ENCODE measurements at regions not wholly inside any gene's neighbourhood (a gene's known extent, or its start where the extent isn't known, plus 50 kb on each side); places are given as distances from the start of the nearest gene placed in this dataset.

DNA sequence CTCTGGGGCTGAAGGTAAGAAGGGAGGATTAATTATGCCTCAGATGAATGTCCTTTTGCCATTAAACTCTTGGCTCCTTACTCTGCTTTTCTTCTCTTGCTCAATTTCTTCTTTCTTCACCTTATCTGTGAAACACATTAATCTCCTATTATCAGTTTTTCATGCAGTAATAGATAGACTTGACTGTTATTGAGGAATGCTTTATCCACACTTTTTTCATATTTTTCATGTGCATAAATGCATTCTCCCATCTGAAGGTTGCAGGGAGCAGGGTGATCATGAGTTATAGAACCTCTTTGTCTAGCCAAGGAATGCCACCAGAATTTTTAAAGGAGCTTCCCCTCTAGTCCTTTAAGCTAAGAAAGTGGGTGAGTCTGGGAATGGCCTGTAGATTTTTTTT is 66.4 kb upstream of the CD180 start:
- in situ Hi-C loops (cut with MboI) (no loop called here), intact Hi-C loops (cut with micrococcal nuclease; ENCODE audit: unreplicated experiment) (no loop called here)
- Histone ChIP-seq H2AFZ (ENCODE audit: control insufficient read depth, low read depth, low read length) (no peak overlapping the region), H3K27me3 (replicated peaks in 1 of 2; ENCODE audit: control insufficient read depth in 2 of 2, insufficient read depth in 2 of 2, low read length in 1 of 2) (no peaks in the 10 kb centered on the region), H3K9me3 (replicated peaks; ENCODE audit: control insufficient read depth, insufficient read depth, low read length) (no peaks in the 10 kb centered on the region; the same call in 2 of the 3 replicates), H3K79me2 (ENCODE audit: control insufficient read depth, insufficient read depth, low read length) (no peaks in the 10 kb centered on the region), H4K20me1 (ENCODE audit: control insufficient read depth, insufficient read depth) (no peaks in the 10 kb centered on the region), H3K4me3 (no peak overlapping the region), H3K36me3 (ENCODE audit: control insufficient read depth in 2 of 2, insufficient read depth in 2 of 2, low read length in 1 of 2) (no peaks in the 10 kb centered on the region), H3K27ac (ENCODE audit: control insufficient read depth, insufficient read depth) (no peak overlapping the region), H3K9ac (ENCODE audit: control insufficient read depth, insufficient read depth, low read length) (no peak overlapping the region), H3K4me2 (ENCODE audit: control insufficient read depth, insufficient read depth) (no peak overlapping the region), H3K4me1 (ENCODE audit: control insufficient read depth, insufficient read depth, low read length) (no peaks in the 10 kb centered on the region)
- no peak for FAIRE-seq
- RAD21 ChIA-PET (ENCODE audit: unreplicated experiment), result no interaction called here
- ATAC-seq, result no peak
- no peak for DNase-seq (ENCODE audit: low read depth, low spot score)
- POLR2A ChIA-PET, result no interaction called here
- TF ChIP-seq IKZF2 (IDR thresholded peaks at IDR 0.05) (no peak), TAF1 (IDR thresholded peaks at IDR 0.05; ENCODE audit: borderline replicate concordance, low read depth, low read length) (no peak), ETV6 (conservative IDR thresholded peaks at IDR 0.05 in 1 of 2, IDR thresholded peaks at IDR 0.05 in 1 of 2; ENCODE audit: borderline replicate concordance in 1 of 2, low read depth in 1 of 2) (no peak), FOS (IDR thresholded peaks at IDR 0.05; ENCODE audit: borderline replicate concordance, extremely low read depth, insufficient read length) (no peak), EZH2 (IDR thresholded peaks at IDR 0.05; ENCODE audit: borderline replicate concordance, control insufficient read depth, low read depth, low read length) (no peak), BCLAF1 (IDR thresholded peaks at IDR 0.05) (no peak), NKRF (conservative IDR thresholded peaks at IDR 0.05) (no peak), CBX5 (IDR thresholded peaks at IDR 0.05; ENCODE audit: low read depth) (no peak), CHD2 (IDR thresholded peaks at IDR 0.05; ENCODE audit: borderline replicate concordance, low read depth, low read length) (no peak), TARDBP (IDR thresholded peaks at IDR 0.05; ENCODE audit: borderline replicate concordance) (no peak), TCF7 (IDR thresholded peaks at IDR 0.05; ENCODE audit: borderline replicate concordance) (no peak), ZBED1 (IDR thresholded peaks at IDR 0.05; ENCODE audit: borderline replicate concordance) (no peak), SMAD1 (IDR thresholded peaks at IDR 0.05; ENCODE audit: low read depth, partially characterized antibody) (no peak)
- TF ChIP-seq, protein P1, sequence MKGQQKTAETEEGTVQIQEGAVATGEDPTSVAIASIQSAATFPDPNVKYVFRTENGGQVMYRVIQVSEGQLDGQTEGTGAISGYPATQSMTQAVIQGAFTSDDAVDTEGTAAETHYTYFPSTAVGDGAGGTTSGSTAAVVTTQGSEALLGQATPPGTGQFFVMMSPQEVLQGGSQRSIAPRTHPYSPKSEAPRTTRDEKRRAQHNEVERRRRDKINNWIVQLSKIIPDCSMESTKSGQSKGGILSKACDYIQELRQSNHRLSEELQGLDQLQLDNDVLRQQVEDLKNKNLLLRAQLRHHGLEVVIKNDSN (IDR thresholded peaks at IDR 0.05; ENCODE audit: borderline replicate concordance, extremely low read length, insufficient read depth, low read depth, low read length), result no peak
- TF ChIP-seq, protein P2, sequence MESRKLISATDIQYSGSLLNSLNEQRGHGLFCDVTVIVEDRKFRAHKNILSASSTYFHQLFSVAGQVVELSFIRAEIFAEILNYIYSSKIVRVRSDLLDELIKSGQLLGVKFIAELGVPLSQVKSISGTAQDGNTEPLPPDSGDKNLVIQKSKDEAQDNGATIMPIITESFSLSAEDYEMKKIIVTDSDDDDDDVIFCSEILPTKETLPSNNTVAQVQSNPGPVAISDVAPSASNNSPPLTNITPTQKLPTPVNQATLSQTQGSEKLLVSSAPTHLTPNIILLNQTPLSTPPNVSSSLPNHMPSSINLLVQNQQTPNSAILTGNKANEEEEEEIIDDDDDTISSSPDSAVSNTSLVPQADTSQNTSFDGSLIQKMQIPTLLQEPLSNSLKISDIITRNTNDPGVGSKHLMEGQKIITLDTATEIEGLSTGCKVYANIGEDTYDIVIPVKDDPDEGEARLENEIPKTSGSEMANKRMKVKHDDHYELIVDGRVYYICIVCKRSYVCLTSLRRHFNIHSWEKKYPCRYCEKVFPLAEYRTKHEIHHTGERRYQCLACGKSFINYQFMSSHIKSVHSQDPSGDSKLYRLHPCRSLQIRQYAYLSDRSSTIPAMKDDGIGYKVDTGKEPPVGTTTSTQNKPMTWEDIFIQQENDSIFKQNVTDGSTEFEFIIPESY (IDR thresholded peaks at IDR 0.05), result no peak
- BruUV-seq (replicated peaks), result no TSS peak
- CTCF ChIA-PET, result interaction anchor here (1.0 to 1.3 kb wide), 2 partner anchors 16 to 990 kb away, joined by 3 to 5 read pairs; no protein-coding TSS in a partner anchor
- SMC1A ChIA-PET (ENCODE audit: uncharacterized antibody, unreplicated experiment), result interaction anchor here (1.3 to 1.4 kb wide), 2 partner anchors 16 to 24 kb away, joined by 3 to 9 read pairs; no protein-coding TSS in a partner anchor
